ENCODE measurements at regions not wholly inside any gene's neighbourhood (a gene's known extent, or its start where the extent isn't known, plus 50 kb on each side); places are given as distances from the start of the nearest gene placed in this dataset.

- no peak for ATAC-seq
- Histone ChIP-seq H3K36me3 (no peaks in the 10 kb centered on the region), H3K4me1 (no peaks in the 10 kb centered on the region), H3K9me3 (no peaks in the 10 kb centered on the region), H3K27me3 (peaks cover 29% of the 10 kb centered on the region), H3K27ac (no peak overlapping the region), H3K4me3 (no peak overlapping the region)
- TF ChIP-seq POLR2AphosphoS5 (IDR thresholded peaks at IDR 0.05) (no peak), EP300 (IDR thresholded peaks at IDR 0.05) (no peak), POLR2A (IDR thresholded peaks at IDR 0.05) (no peak), CTCF (IDR thresholded peaks at IDR 0.05) (no peak)
- WGBS, 2 donors (ENCODE audit: low coverage in 1 of 2): 44 to 61% methylated on average over 2 to 3 of the region's 6 CpGs
Measured at GRCh38 chr11:45725776-45726492, 60.5 kb upstream of the CHST1 start.

GRCh38 chr11:45725121-45725520 is 59.7 kb upstream of the CHST1 start:
- Histone ChIP-seq H3K27ac (no peak overlapping the region), H3K27me3 (peaks cover 29% of the 10 kb centered on the region), H3K9me3 (no peaks in the 10 kb centered on the region), H3K4me1 (no peaks in the 10 kb centered on the region), H3K36me3 (no peaks in the 10 kb centered on the region), H3K4me3 (no peak overlapping the region)
- no peak for TF ChIP-seq POLR2A (IDR thresholded peaks at IDR 0.05)
- TF ChIP-seq EP300 (IDR thresholded peaks at IDR 0.05): no peak
- TF ChIP-seq POLR2AphosphoS5 (IDR thresholded peaks at IDR 0.05): no peak
- TF ChIP-seq CTCF (IDR thresholded peaks at IDR 0.05): no peak
- ATAC-seq: no peak
- 67 to 90% methylated on average over 3 of the region's 3 CpGs for WGBS, 2 donors (ENCODE audit: low coverage in 1 of 2)

GRCh38 chr11:45724153-45724552 is 58.7 kb upstream of the CHST1 start:
- no peak for ATAC-seq
- Histone ChIP-seq H3K27ac (no peak overlapping the region), H3K27me3 (peaks cover 29% of the 10 kb centered on the region), H3K4me3 (no peak overlapping the region), H3K36me3 (no peaks in the 10 kb centered on the region), H3K4me1 (no peaks in the 10 kb centered on the region), H3K9me3 (no peaks in the 10 kb centered on the region)
- 33 to 58% methylated on average over 1 to 3 of the region's 3 CpGs for WGBS, 2 donors (ENCODE audit: low coverage in 1 of 2)
- TF ChIP-seq CTCF (IDR thresholded peaks at IDR 0.05): no peak
- TF ChIP-seq POLR2AphosphoS5 (IDR thresholded peaks at IDR 0.05): no peak
- no peak for TF ChIP-seq POLR2A (IDR thresholded peaks at IDR 0.05)
- no peak for TF ChIP-seq EP300 (IDR thresholded peaks at IDR 0.05)

- no peak for ATAC-seq
- no peak overlapping the region for H3K27ac ChIP-seq
- TF ChIP-seq CTCF (IDR thresholded peaks at IDR 0.05): no peak
- TF ChIP-seq POLR2A (IDR thresholded peaks at IDR 0.05): no peak
- TF ChIP-seq POLR2AphosphoS5 (IDR thresholded peaks at IDR 0.05): no peak
- TF ChIP-seq EP300 (IDR thresholded peaks at IDR 0.05): no peak
- 61% methylated on average over 4 of the region's 7 CpGs; no CpG with 5 or more reads in 1 of the 2 donors for WGBS, 2 donors (ENCODE audit: low coverage in 1 of 2)
- H3K4me3 ChIP-seq: no peak overlapping the region
- H3K27me3 ChIP-seq: peaks cover 22% of the 10 kb centered on the region
- no peaks in the 10 kb centered on the region for H3K4me1 ChIP-seq
- H3K9me3 ChIP-seq: no peaks in the 10 kb centered on the region
- no peaks in the 10 kb centered on the region for H3K36me3 ChIP-seq
Measured at GRCh38 chr11:45723397-45723796, 58.0 kb upstream of the CHST1 start.

GRCh38 chr11:45722144-45722543 is 56.7 kb upstream of the CHST1 start:
- Histone ChIP-seq H3K27ac (no peak overlapping the region), H3K36me3 (no peaks in the 10 kb centered on the region), H3K4me3 (no peak overlapping the region), H3K27me3 (peaks cover 15% of the 10 kb centered on the region), H3K4me1 (no peaks in the 10 kb centered on the region), H3K9me3 (no peaks in the 10 kb centered on the region)
- TF ChIP-seq CTCF (IDR thresholded peaks at IDR 0.05): no peak
- TF ChIP-seq POLR2AphosphoS5 (IDR thresholded peaks at IDR 0.05): no peak
- no peak for TF ChIP-seq EP300 (IDR thresholded peaks at IDR 0.05)
- no peak for TF ChIP-seq POLR2A (IDR thresholded peaks at IDR 0.05)
- WGBS, 2 donors (ENCODE audit: low coverage in 1 of 2): 80 to 90% methylated on average over 3 to 6 of the region's 13 CpGs
- ATAC-seq: no peak

All from gastroesophageal sphincter (tissue), 4 donors.